A549 (cell line): ENCODE measurements at regions not wholly inside any gene's neighbourhood (a gene's known extent, or its start where the extent isn't known, plus 50 kb on each side); places are given as distances from the start of the nearest gene placed in this dataset.
A peak's percentile ranks its signal among the peaks of the same experiment; 100 is the strongest.

Experiments
- ATAC-seq, 2 experiments: fragments of 200-7000 bp in 1 of 2; fragments of >200 bp in 1 of 2; cut with Nextera tagmentation in 1 of 2; cut with Tn5 transposase in 1 of 2; 3 replicates each; pipeline versions ENCODE4 v1.8.0 to v1.9.1; 2018 to 2020; ENCODE audit warnings: mild to moderate bottlenecking in 1 of 2, moderate library complexity in 1 of 2
- CTCF ChIA-PET: fragments of 300-600 bp; sonication (Branson Sonifier 250); formaldehyde crosslinking; extraction: SDS; loops from one replicate; lab custom pipeline; 2021; ENCODE audit warnings: antibody characterized with exemption, inconsistent platforms; lab: Yijun Ruan, JAX
- POLR2A ChIA-PET: fragments of 350-600 bp; formaldehyde crosslinking; extraction: SDS; loops from one replicate; lab custom pipeline; 2021; ENCODE audit warnings: antibody characterized with exemption, inconsistent platforms; lab: Yijun Ruan, JAX
- DNase-seq, 2 experiments: peaks; one replicate each; pipeline versions ENCODE4 v3.0.0 to v3.0.0-alpha.2; 2011 to 2016; ENCODE audit warnings: low read depth in 1 of 2, low spot score in 1 of 2
- FAIRE-seq: peaks from 2 replicates; lab custom pipeline; 2011; peaks lifted over from hg19 to GRCh38; lab: Jason Lieb, UNC
- H3K27ac ChIP-seq, 2 experiments: fragments of >200 bp; sonication (Bioruptor Twin); formaldehyde crosslinking; 3 replicates each; pipeline ENCODE4 v1.5.1; 2016 to 2017
- H3K4me1 ChIP-seq: fragments of >200 bp; sonication (Bioruptor Twin); formaldehyde crosslinking; 3 replicates; pipeline ENCODE4 v1.6.1; 2016
- H3K4me2 ChIP-seq: fragments of >200 bp; sonication (Bioruptor Twin); formaldehyde crosslinking; 3 replicates; pipeline ENCODE4 v1.6.1; 2016
- H3K4me3 ChIP-seq: fragments of >200 bp; sonication (Bioruptor Twin); formaldehyde crosslinking; 3 replicates; pipeline ENCODE4 v1.5.1; 2016
- H3K9me3 ChIP-seq: fragments of >200 bp; sonication (Bioruptor Twin); formaldehyde crosslinking; 3 replicates; pipeline ENCODE4 v1.6.1; 2016
- ESRRA ChIP-seq: fragments of 150-350 bp; IDR thresholded peaks from 2 replicates; pipeline ENCODE4 v1.6.1; 2014; ENCODE audit warnings: mild to moderate bottlenecking, low read length, borderline replicate concordance
- HOXA7 ChIP-seq: fragments of 250-450 bp; sonication (Bioruptor Pico); IDR thresholded peaks from 2 replicates; pipeline ENCODE4 v1.5.0; 2020; ENCODE audit warnings: mild to moderate bottlenecking, moderate library complexity
- HOXB13 ChIP-seq: fragments of 250-450 bp; sonication (Bioruptor Pico); IDR thresholded peaks from 2 replicates; pipeline ENCODE4 v1.5.0; 2020; ENCODE audit warnings: low read depth, mild to moderate bottlenecking, moderate library complexity
- HOXB5 ChIP-seq: fragments of 250-450 bp; sonication (Bioruptor Pico); IDR thresholded peaks from 2 replicates; pipeline ENCODE4 v1.5.0; 2020; ENCODE audit warnings: mild to moderate bottlenecking, moderate library complexity
- JUNB ChIP-seq: fragments of >200 bp; sonication (Bioruptor Twin); formaldehyde crosslinking; IDR thresholded peaks from 2 replicates; pipeline ENCODE4 v1.6.1; 2016
- MAFK ChIP-seq: fragments of 450-650 bp; IDR thresholded peaks from 2 replicates; pipeline ENCODE4 v1.6.1; 2014; ENCODE audit not compliant: partially characterized antibody
- NPAS2 ChIP-seq: fragments of 250-450 bp; sonication (Bioruptor Pico); IDR thresholded peaks from 2 replicates; pipeline ENCODE4 v1.8.0; 2022; ENCODE audit warnings: mild to moderate bottlenecking, moderate library complexity, borderline replicate concordance
- RARB ChIP-seq: fragments of 250-450 bp; sonication (Bioruptor Pico); IDR thresholded peaks from 2 replicates; pipeline ENCODE4 v1.8.0; 2021; ENCODE audit warnings: mild to moderate bottlenecking, moderate library complexity
- RNF2 ChIP-seq: fragments of 200-600 bp; sonication (generic); IDR thresholded peaks from 2 replicates; pipeline ENCODE4 v1.6.1; 2016; ENCODE audit warnings: low read depth, mild to moderate bottlenecking, antibody characterized with exemption, moderate library complexity, borderline replicate concordance
- ZNF302 ChIP-seq: fragments of 250-450 bp; sonication (Bioruptor Pico); IDR thresholded peaks from 2 replicates; pipeline ENCODE4 v1.9.0; 2021; ENCODE audit warnings: inconsistent platforms, mild to moderate bottlenecking, moderate library complexity
- WGBS: methylation state at CpG from one replicate; pipeline ENCODE4 v1.1.6; 2017; ENCODE audit errors: missing lambda C conversion rate; 5-methylcytosine and 5-hydroxymethylcytosine counted together
- TF ChIP-seq, protein P1 (sequence below): fragments of 150-350 bp; IDR thresholded peaks from 2 replicates; pipeline ENCODE4 v1.6.1; 2014; ENCODE audit warnings: low read depth, mild to moderate bottlenecking, low read length
- TF ChIP-seq, protein P2 (sequence below): fragments of 200-600 bp; sonication (generic); IDR thresholded peaks from 2 replicates; pipeline ENCODE4 v1.6.1; 2016; ENCODE audit warnings: antibody characterized with exemption, mild to moderate bottlenecking, moderate library complexity
- TF ChIP-seq, protein P3 (sequence below): IDR thresholded peaks from 2 replicates; pipeline ENCODE4 v1.6.1; 2012

DNA sequence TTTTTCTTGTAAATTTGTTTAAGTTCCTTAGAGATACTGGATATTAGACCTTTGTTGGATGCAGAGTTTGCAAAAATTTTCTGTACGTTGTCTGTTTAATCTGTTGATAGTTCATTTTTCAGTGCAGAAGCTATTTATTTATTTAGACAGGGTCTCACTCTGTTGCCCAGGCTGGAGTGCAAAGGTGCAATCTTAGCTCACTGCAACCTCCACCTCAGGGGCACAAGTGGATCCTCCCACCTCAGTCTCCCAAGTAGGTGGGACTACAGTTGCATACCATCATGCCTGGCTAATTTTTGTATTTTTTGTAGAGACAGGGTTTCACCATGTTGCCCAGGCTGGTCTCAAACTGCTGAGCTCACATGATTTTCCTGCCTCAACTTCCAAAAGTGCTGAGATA lies 568.2 kb upstream of the REG3G start:
- DNase-seq, result no peak
- no peak for FAIRE-seq
- TF ChIP-seq HOXA7 (CRISPR knock-in tag), result no peak
- TF ChIP-seq, protein P1, sequence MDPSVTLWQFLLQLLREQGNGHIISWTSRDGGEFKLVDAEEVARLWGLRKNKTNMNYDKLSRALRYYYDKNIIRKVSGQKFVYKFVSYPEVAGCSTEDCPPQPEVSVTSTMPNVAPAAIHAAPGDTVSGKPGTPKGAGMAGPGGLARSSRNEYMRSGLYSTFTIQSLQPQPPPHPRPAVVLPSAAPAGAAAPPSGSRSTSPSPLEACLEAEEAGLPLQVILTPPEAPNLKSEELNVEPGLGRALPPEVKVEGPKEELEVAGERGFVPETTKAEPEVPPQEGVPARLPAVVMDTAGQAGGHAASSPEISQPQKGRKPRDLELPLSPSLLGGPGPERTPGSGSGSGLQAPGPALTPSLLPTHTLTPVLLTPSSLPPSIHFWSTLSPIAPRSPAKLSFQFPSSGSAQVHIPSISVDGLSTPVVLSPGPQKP, result no peak
- POLR2A ChIA-PET, result no interaction called here
- Histone ChIP-seq H3K4me2 (no peak overlapping the region), H3K27ac (no peak overlapping the region), H3K9me3 (0 out of 3 replicates have a peak, but pooled peaks cover 2% of the 10 kb centered on the region), H3K4me3 (no peak overlapping the region), H3K4me1 (no peaks in the 10 kb centered on the region)
- CTCF ChIA-PET, result interaction anchor here (0.6 kb wide), 1 partner anchor 236 kb away, joined by 3 read pairs; no protein-coding TSS in a partner anchor
- 5% methylated on average over 1 of the region's 1 CpG for WGBS
- no peak for ATAC-seq

DNA sequence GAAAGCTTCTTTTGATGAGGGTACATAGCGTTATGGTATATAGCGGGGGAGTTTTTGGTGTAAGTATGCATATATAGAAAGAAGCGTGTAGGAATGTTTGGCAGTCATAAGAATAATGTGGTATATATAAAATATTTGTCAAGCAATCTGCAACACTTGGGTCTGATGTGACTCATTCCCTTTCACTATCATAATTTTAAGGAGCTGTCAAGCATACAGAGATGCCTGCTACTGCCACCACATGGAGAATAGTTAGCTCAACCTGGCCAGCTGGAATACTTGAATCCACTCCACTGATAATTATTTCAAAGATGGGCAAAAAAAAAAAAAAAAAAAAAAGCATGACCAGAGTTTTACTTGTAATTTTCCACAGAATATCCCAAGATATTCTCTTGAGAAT lies 559.8 kb upstream of the REG3G start:
- H3K4me1 ChIP-seq, result no peaks in the 10 kb centered on the region
- ChIA-PET CTCF (interaction anchor here (0.8 kb wide), 1 partner anchor 33 kb away, joined by 3 read pairs; no protein-coding TSS in a partner anchor), POLR2A (no interaction called here)
- DNase-seq (peak in 1 of 2 experiments; percentile 1), ATAC-seq (no peak), FAIRE-seq (no peak)
- TF ChIP-seq HOXA7 (CRISPR knock-in tag), result no peak
- TF ChIP-seq, protein P2, sequence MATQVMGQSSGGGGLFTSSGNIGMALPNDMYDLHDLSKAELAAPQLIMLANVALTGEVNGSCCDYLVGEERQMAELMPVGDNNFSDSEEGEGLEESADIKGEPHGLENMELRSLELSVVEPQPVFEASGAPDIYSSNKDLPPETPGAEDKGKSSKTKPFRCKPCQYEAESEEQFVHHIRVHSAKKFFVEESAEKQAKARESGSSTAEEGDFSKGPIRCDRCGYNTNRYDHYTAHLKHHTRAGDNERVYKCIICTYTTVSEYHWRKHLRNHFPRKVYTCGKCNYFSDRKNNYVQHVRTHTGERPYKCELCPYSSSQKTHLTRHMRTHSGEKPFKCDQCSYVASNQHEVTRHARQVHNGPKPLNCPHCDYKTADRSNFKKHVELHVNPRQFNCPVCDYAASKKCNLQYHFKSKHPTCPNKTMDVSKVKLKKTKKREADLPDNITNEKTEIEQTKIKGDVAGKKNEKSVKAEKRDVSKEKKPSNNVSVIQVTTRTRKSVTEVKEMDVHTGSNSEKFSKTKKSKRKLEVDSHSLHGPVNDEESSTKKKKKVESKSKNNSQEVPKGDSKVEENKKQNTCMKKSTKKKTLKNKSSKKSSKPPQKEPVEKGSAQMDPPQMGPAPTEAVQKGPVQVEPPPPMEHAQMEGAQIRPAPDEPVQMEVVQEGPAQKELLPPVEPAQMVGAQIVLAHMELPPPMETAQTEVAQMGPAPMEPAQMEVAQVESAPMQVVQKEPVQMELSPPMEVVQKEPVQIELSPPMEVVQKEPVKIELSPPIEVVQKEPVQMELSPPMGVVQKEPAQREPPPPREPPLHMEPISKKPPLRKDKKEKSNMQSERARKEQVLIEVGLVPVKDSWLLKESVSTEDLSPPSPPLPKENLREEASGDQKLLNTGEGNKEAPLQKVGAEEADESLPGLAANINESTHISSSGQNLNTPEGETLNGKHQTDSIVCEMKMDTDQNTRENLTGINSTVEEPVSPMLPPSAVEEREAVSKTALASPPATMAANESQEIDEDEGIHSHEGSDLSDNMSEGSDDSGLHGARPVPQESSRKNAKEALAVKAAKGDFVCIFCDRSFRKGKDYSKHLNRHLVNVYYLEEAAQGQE, result no peak
- no peak for TF ChIP-seq ESRRA
- no peak for TF ChIP-seq HOXB5 (CRISPR knock-in tag)
- TF ChIP-seq HOXB13 (CRISPR knock-in tag), result no peak
- no peak for TF ChIP-seq JUNB
- TF ChIP-seq RARB (CRISPR knock-in tag), result no peak
- no peak for TF ChIP-seq RNF2
- TF ChIP-seq, protein P3, sequence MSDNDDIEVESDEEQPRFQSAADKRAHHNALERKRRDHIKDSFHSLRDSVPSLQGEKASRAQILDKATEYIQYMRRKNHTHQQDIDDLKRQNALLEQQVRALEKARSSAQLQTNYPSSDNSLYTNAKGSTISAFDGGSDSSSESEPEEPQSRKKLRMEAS, result no peak
- TF ChIP-seq ZNF302, result no peak
- no peak overlapping the region for H3K4me3 ChIP-seq
- H3K4me2 ChIP-seq, result no peak overlapping the region
- H3K27ac ChIP-seq, result no peak overlapping the region
- 0% methylated on average over 3 of the region's 3 CpGs for WGBS
- H3K9me3 ChIP-seq, result no peaks in the 10 kb centered on the region

DNA sequence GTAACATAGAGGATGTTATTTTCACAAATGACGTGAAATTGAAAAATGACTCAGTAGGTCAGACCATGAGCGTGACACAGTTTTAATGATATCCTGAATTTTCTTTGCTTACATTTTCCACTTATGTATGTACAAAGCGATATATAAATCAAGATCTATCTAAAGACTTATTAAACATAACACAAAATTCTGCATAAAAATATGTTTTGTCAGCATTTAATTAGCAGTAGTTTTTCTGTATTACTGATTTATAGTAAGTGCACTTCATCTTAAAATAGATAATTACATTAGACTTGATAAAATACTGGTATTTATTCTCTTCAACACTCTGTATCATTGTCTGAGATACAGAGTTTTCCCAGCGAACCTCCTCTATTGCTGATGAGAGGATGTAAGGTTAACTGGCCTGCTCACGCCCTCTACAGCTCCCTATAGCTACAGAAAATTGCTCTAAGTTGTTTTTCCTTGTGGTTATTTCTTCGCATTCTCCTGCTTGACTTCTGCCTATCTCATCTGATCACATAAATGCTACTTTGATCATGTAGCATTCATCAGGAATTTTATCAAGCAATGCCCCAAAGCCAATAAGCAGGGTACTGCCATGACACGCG lies 548.8 kb upstream of the REG3G start:
- no peak for ATAC-seq

DNA sequence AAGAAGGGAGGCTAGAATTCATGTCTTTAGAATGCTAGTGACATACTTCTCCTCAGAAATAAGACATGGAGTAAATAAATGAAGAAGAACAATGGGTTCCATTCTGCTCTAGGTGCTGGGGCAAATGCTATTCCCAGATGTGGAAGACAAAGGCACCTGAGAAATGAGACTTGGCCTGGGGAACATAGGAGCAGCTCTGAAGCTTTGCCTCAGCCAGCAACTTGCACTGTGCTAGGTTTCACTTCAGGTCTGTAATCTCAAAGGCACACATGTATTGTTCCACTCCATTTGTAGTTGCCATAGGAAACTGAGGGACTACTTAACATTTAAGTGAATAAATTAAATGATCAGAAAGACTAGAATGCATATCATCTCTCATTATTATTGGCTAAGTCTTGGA lies 538.9 kb upstream of the REG3G start:
- TF ChIP-seq, protein P2, result no peak
- no peak for TF ChIP-seq RARB (CRISPR knock-in tag)
- no peak for TF ChIP-seq NPAS2 (CRISPR knock-in tag)
- TF ChIP-seq, all 56 proteins: peak for 0
- DNase-seq (no peak), FAIRE-seq (no peak), ATAC-seq (no peak)
- no peak overlapping the region for H3K27ac ChIP-seq
- ChIA-PET POLR2A (no interaction called here), CTCF (no interaction called here)
- no peaks in the 10 kb centered on the region for H3K4me1 ChIP-seq
- no peak overlapping the region for H3K4me3 ChIP-seq
- H3K4me2 ChIP-seq, result no peak overlapping the region
- H3K9me3 ChIP-seq, result 0 out of 3 replicates have a peak, but pooled peaks cover 6% of the 10 kb centered on the region

More for the DNA sequence above, 548.8 kb upstream of the REG3G start:
- POLR2A ChIA-PET, result no interaction called here
- no peak overlapping the region for H3K4me2 ChIP-seq
- CTCF ChIA-PET, result no interaction called here
- no peak overlapping the region for H3K27ac ChIP-seq
- DNase-seq, result no peak
- FAIRE-seq, result no peak
- no peak overlapping the region for H3K4me3 ChIP-seq
- peak; percentile 84 for TF ChIP-seq MAFK
- TF ChIP-seq RARB (CRISPR knock-in tag), result no peak
- H3K4me1 ChIP-seq, result no peaks in the 10 kb centered on the region
- WGBS, result 41% methylated on average over 8 of the region's 8 CpGs
- peaks cover 13% of the 10 kb centered on the region; the same call in 1 of the 3 replicates for H3K9me3 ChIP-seq
